ENCODE measurements at regions not wholly inside any gene's neighbourhood (a gene's known extent, or its start where the extent isn't known, plus 50 kb on each side); places are given as distances from the start of the nearest gene placed in this dataset.

DNA sequence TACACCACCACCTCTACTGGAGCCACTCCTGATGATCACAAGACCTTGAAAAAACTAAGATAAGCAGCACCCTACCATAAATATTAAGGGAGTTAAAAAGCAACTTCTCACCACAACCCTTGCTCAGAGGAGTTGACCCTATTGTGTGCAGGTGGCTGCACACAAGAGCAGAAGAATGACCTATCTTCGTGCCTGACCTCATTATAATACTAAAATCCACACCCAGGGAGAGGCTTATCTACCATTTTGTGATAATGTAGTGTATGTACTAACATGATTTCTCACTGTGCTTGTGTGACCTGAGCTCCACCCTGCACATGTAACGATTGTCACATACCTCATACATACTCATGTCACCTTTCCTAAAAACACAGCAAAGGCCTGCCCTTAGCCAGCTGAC, 205.0 kb upstream of the MBL2 start:
- Histone ChIP-seq H3K79me2 (no peaks in the 10 kb centered on the region), H3K27me3 (ENCODE audit: control insufficient read depth, insufficient read depth, low read length) (no peaks in the 10 kb centered on the region), H3K4me2 (ENCODE audit: low read length) (no peak overlapping the region), H3K4me3 (ENCODE audit: low read depth, low read length) (no peak overlapping the region), H3K36me3 (ENCODE audit: control insufficient read depth, insufficient read depth, low read length) (no peaks in the 10 kb centered on the region), H3K4me1 (no peaks in the 10 kb centered on the region), H3K9ac (no peak overlapping the region), H3K9me3 (ENCODE audit: control insufficient read depth, low read length) (no peaks in the 10 kb centered on the region), H3K27ac (no peak overlapping the region), H2AFZ (no peak overlapping the region)
- TF ChIP-seq, protein P1, sequence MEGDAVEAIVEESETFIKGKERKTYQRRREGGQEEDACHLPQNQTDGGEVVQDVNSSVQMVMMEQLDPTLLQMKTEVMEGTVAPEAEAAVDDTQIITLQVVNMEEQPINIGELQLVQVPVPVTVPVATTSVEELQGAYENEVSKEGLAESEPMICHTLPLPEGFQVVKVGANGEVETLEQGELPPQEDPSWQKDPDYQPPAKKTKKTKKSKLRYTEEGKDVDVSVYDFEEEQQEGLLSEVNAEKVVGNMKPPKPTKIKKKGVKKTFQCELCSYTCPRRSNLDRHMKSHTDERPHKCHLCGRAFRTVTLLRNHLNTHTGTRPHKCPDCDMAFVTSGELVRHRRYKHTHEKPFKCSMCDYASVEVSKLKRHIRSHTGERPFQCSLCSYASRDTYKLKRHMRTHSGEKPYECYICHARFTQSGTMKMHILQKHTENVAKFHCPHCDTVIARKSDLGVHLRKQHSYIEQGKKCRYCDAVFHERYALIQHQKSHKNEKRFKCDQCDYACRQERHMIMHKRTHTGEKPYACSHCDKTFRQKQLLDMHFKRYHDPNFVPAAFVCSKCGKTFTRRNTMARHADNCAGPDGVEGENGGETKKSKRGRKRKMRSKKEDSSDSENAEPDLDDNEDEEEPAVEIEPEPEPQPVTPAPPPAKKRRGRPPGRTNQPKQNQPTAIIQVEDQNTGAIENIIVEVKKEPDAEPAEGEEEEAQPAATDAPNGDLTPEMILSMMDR (IDR thresholded peaks at IDR 0.05), result no peak

DNA sequence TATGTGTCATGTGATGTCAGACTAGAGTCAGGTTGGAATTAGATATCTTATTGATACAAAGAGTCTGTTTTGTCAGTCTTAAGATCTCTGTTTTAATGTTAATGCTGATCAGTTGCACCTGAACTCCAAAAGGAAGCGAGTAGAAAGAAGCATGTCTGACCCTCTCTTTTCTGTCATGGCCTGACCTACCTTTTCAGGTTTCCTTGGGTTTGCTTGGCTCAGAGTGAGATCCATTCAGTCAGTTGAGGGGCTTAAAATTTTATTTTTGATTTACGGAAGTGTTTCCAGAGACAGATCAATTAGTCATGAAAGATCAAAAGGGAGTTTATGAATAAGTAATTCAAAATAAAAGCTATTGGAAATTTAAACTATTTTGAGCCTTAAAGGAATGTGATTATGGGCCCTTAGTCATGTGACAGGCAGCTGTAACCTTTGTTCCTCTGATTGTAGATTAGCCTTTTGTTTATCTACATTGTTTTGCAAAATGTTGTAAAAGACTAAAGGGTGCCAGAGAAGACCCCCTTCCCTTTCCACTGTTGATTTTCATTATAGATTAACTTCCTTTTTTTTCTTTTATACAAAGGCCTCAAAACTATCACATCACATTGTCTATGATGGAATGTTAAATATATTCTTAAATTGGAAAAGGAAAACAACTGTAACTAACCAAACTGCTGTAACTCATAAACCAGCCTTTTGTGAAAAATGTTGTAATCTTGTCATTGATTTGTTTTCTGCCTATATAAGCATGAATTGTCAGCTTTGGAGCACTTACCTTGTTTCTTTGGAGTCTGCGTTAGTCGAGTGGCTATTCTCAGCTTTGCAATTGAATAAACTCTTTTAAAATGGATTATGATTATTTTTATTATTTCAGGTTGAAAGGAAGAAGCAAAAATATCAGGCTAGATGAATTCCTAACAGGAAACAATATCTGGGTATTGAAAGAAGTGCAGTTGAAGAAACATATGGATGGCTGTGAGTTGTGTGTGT, 195.5 kb upstream of the MBL2 start:
- no peaks in the 10 kb centered on the region for H3K36me3 ChIP-seq (ENCODE audit: control insufficient read depth, insufficient read depth, low read length)
- H3K27me3 ChIP-seq (ENCODE audit: control insufficient read depth, insufficient read depth, low read length), result no peaks in the 10 kb centered on the region
- H3K4me3 ChIP-seq (ENCODE audit: low read depth, low read length), result no peak overlapping the region
- peak overlapping the region; percentile 26 for H2AFZ ChIP-seq
- no peak overlapping the region for H3K27ac ChIP-seq
- H3K9ac ChIP-seq, result no peak overlapping the region
- H3K9me3 ChIP-seq (ENCODE audit: control insufficient read depth, low read length), result no peaks in the 10 kb centered on the region
- peaks cover 25% of the 10 kb centered on the region for H3K4me1 ChIP-seq
- H3K4me2 ChIP-seq (ENCODE audit: low read length), result no peak overlapping the region
- TF ChIP-seq, protein P1 (IDR thresholded peaks at IDR 0.05), result no peak
- no peaks in the 10 kb centered on the region for H3K79me2 ChIP-seq

DNA sequence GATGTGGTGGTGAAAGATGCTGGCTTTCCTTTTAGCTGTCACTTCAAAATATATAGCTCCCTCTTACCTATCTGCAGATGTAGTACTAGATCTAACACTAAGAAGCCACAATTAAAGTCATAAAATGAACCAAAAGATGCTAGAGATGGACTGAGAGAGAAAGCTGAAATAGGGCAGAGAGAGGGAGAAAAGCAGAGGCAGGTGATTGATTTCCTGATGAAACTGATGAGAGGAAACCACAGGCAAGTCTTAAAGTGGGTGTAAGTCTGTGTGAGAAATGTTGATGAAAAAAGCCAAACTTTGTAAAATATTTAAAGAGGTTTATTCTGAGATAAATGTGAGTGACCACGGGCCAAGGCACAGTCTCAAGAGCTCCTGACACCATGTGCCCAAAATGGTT, 194.3 kb upstream of the MBL2 start:
- no peaks in the 10 kb centered on the region for H3K9me3 ChIP-seq (ENCODE audit: control insufficient read depth, low read length)
- no peak overlapping the region for H3K4me3 ChIP-seq (ENCODE audit: low read depth, low read length)
- H2AFZ ChIP-seq, result peak overlapping the region; percentile 13
- no peaks in the 10 kb centered on the region for H3K79me2 ChIP-seq
- H3K4me1 ChIP-seq, result peaks cover 26% of the 10 kb centered on the region
- no peak overlapping the region for H3K4me2 ChIP-seq (ENCODE audit: low read length)
- TF ChIP-seq, protein P1 (IDR thresholded peaks at IDR 0.05), result no peak
- no peaks in the 10 kb centered on the region for H3K27me3 ChIP-seq (ENCODE audit: control insufficient read depth, insufficient read depth, low read length)
- H3K36me3 ChIP-seq (ENCODE audit: control insufficient read depth, insufficient read depth, low read length), result no peaks in the 10 kb centered on the region
- no peak overlapping the region for H3K9ac ChIP-seq
- no peak overlapping the region for H3K27ac ChIP-seq

DNA sequence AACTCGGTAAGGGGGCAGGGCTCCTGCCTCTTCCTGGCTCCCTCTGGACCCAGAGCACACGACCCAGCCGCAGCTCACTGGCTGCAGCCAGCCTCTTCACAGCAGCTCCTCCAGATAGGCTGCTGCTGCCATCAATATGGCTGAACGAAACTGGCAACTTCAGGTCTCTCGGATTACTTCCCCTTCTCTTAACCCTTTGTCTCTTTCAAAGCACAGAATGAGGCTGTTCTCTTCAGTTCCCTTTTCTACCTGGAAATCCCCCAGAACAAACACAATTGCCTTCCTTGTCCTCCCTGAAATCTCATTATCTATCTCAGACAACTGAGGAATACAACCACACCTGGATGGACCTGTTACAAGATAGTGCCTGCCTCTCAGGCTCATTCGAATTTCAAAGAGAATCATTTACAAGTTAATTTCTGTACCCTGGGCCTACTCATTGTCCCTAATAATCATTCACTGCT, 193.4 kb upstream of the MBL2 start:
- Histone ChIP-seq H3K9ac (no peak overlapping the region), H3K79me2 (no peaks in the 10 kb centered on the region), H2AFZ (peak overlapping the region; percentile 74), H3K9me3 (ENCODE audit: control insufficient read depth, low read length) (no peaks in the 10 kb centered on the region), H3K4me3 (ENCODE audit: low read depth, low read length) (no peak overlapping the region), H3K36me3 (ENCODE audit: control insufficient read depth, insufficient read depth, low read length) (no peaks in the 10 kb centered on the region), H3K4me2 (ENCODE audit: low read length) (peak overlapping the region; percentile 1), H3K4me1 (peaks cover 33% of the 10 kb centered on the region), H3K27me3 (ENCODE audit: control insufficient read depth, insufficient read depth, low read length) (no peaks in the 10 kb centered on the region), H3K27ac (peak overlapping the region; percentile 42)
- TF ChIP-seq, protein P1 (IDR thresholded peaks at IDR 0.05), result no peak

All from parathyroid adenoma (tissue), 2 donors.